Natural killer cell (primary cell): ENCODE measurements at regions not wholly inside any gene's neighbourhood (a gene's known extent, or its start where the extent isn't known, plus 50 kb on each side); places are given as distances from the start of the nearest gene placed in this dataset.

Source experiments
- ATAC-seq, 3 donors: fragments of 150-1000 bp in 2 of 3; fragments of 200-7000 bp in 1 of 3; cut with Tn5 transposase; 1 replicate in 1 of 3; 2 replicates in 2 of 3; pipeline ENCODE4 v1.10.0; 2021; ENCODE audit warnings: mild to moderate bottlenecking in 2 of 3, moderate library complexity in 2 of 3
- DNase-seq, 2 donors: peaks; one replicate each; pipeline versions ENCODE4 v3.0.0 to v3.0.0-alpha.2; 2013 to 2021; ENCODE audit warnings: mixed read lengths in 1 of 2
- H3K27ac ChIP-seq: one replicate; pipeline ENCODE4 v1.5.1; 2013; ENCODE audit warnings: mild to moderate bottlenecking, low read length
- H3K27me3 ChIP-seq: one replicate; pipeline ENCODE4 v1.6.1; 2013; ENCODE audit warnings: low read length; ENCODE audit not compliant: control insufficient read depth, insufficient read depth
- H3K36me3 ChIP-seq: one replicate; pipeline ENCODE4 v1.6.1; 2013; ENCODE audit warnings: low read length; ENCODE audit not compliant: control insufficient read depth, insufficient read depth
- H3K4me1 ChIP-seq: one replicate; pipeline ENCODE4 v1.6.1; 2013; ENCODE audit warnings: low read length; ENCODE audit not compliant: control insufficient read depth, insufficient read depth
- H3K4me3 ChIP-seq: one replicate; pipeline ENCODE4 v1.5.1; 2013; ENCODE audit warnings: low read length
- H3K9me3 ChIP-seq: one replicate; pipeline ENCODE4 v1.6.1; 2013; ENCODE audit warnings: low read length; ENCODE audit not compliant: control insufficient read depth, insufficient read depth
- H3K27ac Mint-ChIP-seq, 2 donors: one replicate each; pipeline ENCODE4 v1.8.0; 2022; ENCODE audit warnings: mild to moderate bottlenecking in 2 of 2, mixed read lengths in 2 of 2, moderate library complexity in 1 of 2
- H3K27me3 Mint-ChIP-seq, 2 donors: one replicate each; pipeline ENCODE4 v1.8.0; 2022; ENCODE audit warnings: low read depth in 2 of 2, mixed read lengths in 2 of 2
- H3K36me3 Mint-ChIP-seq: one replicate; pipeline ENCODE4 v1.8.0; 2022; ENCODE audit warnings: mixed read lengths
- H3K4me1 Mint-ChIP-seq, 2 donors: one replicate each; pipeline ENCODE4 v1.8.0; 2022; ENCODE audit warnings: mixed read lengths in 2 of 2
- H3K4me3 Mint-ChIP-seq: one replicate; pipeline ENCODE4 v1.8.0; 2022; ENCODE audit warnings: mild to moderate bottlenecking, moderate library complexity, mixed read lengths
- H3K9me3 Mint-ChIP-seq, 2 donors: one replicate each; pipeline ENCODE4 v1.8.0; 2022; ENCODE audit warnings: mixed read lengths in 2 of 2
- WGBS: methylation state at CpG from one replicate; pipeline ENCODE4 v1.1.7; 2013; ENCODE audit warnings: missing lambda C conversion rate; ENCODE audit not compliant: insufficient coverage; 5-methylcytosine and 5-hydroxymethylcytosine counted together
- intact Hi-C: fragments of 100-400 bp; cut with micrococcal nuclease; formaldehyde crosslinking; loops from one replicate; pipeline ENCODE4 v1.14.2; 2022
- TF ChIP-seq, protein P1 (sequence below): fragments of 200-600 bp; IDR thresholded peaks from one replicate; pipeline ENCODE4 v1.8.0; 2022; ENCODE audit warnings: antibody characterized with exemption

DNA sequence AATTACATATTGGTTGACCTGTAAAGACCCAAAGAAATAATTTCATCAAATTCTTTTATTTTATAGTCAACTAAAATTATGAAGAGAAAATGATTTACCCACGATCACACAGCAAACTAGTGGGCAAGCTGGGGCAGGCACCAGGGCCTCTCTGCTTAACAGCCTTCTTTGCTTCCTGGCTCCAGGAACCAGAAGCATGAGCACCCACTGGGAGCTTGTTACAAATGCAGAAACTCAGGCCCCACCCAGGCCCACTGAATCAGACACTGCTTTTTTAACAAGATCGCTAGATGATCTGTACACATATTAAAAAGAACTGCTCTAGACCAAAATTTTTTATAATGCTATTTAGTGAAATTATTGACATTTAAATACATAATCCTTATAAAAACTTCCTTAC is 95.0 kb downstream of the GEMIN8 start:
- intact Hi-C loops, result no loop called here
- Mint-ChIP-seq H3K36me3 (no peaks in the 10 kb centered on the region), H3K4me1 (no peaks in the 10 kb centered on the region), H3K27ac (no peak overlapping the region), H3K27me3 (peaks cover 17 to 60% of the 10 kb centered on the region in 2 donors), H3K9me3 (no peaks in the 10 kb centered on the region), H3K4me3 (no peak overlapping the region)
- no peaks in the 10 kb centered on the region for H3K36me3 ChIP-seq
- ATAC-seq, result no peak
- no peak overlapping the region for H3K4me3 ChIP-seq
- TF ChIP-seq, protein P1, sequence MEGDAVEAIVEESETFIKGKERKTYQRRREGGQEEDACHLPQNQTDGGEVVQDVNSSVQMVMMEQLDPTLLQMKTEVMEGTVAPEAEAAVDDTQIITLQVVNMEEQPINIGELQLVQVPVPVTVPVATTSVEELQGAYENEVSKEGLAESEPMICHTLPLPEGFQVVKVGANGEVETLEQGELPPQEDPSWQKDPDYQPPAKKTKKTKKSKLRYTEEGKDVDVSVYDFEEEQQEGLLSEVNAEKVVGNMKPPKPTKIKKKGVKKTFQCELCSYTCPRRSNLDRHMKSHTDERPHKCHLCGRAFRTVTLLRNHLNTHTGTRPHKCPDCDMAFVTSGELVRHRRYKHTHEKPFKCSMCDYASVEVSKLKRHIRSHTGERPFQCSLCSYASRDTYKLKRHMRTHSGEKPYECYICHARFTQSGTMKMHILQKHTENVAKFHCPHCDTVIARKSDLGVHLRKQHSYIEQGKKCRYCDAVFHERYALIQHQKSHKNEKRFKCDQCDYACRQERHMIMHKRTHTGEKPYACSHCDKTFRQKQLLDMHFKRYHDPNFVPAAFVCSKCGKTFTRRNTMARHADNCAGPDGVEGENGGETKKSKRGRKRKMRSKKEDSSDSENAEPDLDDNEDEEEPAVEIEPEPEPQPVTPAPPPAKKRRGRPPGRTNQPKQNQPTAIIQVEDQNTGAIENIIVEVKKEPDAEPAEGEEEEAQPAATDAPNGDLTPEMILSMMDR, result no peak
- peaks cover 9% of the 10 kb centered on the region for H3K4me1 ChIP-seq
- 80% methylated on average over 1 of the region's 2 CpGs for WGBS
- H3K27ac ChIP-seq, result no peak overlapping the region
- H3K27me3 ChIP-seq, result peaks cover 3% of the 10 kb centered on the region
- no peak for DNase-seq
- no peaks in the 10 kb centered on the region for H3K9me3 ChIP-seq

DNA sequence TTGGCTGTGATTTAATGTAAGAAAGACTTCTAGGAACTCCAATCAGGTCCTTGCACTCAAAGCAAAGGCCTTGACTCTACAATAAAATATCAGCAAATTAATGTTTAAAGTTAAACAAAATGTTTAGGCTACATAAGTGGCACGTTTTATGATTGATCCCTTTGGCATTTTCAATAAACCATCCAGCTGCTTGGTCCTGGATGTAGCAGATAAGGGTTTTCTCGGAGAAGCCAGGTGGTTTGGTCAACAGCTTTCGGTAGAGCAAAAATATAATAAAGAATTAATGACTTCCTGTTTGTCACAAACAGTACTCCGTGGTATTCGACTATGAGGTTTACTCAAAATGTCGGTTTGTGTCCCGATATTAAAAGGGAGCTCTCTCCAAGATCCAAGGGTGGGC is 95.8 kb downstream of the GEMIN8 start:
- Histone ChIP-seq H3K9me3 (no peaks in the 10 kb centered on the region), H3K4me1 (peaks cover 8% of the 10 kb centered on the region), H3K27ac (no peak overlapping the region), H3K4me3 (no peak overlapping the region), H3K27me3 (no peaks in the 10 kb centered on the region), H3K36me3 (no peaks in the 10 kb centered on the region)
- H3K4me3 Mint-ChIP-seq, result no peak overlapping the region
- H3K36me3 Mint-ChIP-seq, result no peaks in the 10 kb centered on the region
- ATAC-seq (no peak), DNase-seq (no peak)
- TF ChIP-seq, protein P1, result no peak
- H3K27ac Mint-ChIP-seq, result no peak overlapping the region
- H3K27me3 Mint-ChIP-seq, result peaks cover 16 to 61% of the 10 kb centered on the region in 2 donors
- no peaks in the 10 kb centered on the region for H3K9me3 Mint-ChIP-seq
- WGBS, result 93% methylated on average over 5 of the region's 7 CpGs
- intact Hi-C loops, result no loop called here
- H3K4me1 Mint-ChIP-seq, result no peaks in the 10 kb centered on the region

DNA sequence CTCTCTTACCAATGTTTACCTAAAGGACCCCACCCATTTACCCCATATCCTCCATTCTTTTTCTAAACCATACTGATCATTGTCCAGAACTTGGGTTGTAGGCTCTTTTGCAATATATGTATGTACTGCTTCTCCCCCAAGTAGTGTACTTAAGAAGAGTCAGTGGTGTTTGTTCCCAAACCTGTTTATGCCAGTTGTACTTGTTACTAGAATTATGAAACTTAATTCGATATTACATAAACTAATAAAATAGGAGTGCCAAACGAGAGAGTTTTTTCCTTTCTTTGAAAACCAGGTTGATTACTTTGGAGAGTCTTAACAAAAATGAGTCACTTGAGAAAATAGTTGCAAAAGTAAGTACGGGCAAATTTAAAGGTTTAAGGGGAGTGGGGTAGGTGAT is 96.3 kb downstream of the GEMIN8 start:
- Mint-ChIP-seq H3K9me3 (no peaks in the 10 kb centered on the region), H3K27me3 (peaks cover 18 to 66% of the 10 kb centered on the region in 2 donors), H3K36me3 (no peaks in the 10 kb centered on the region), H3K4me1 (no peaks in the 10 kb centered on the region), H3K27ac (no peak overlapping the region), H3K4me3 (no peak overlapping the region)
- Histone ChIP-seq H3K4me3 (no peak overlapping the region), H3K36me3 (no peaks in the 10 kb centered on the region), H3K27me3 (no peaks in the 10 kb centered on the region), H3K9me3 (no peaks in the 10 kb centered on the region), H3K27ac (no peak overlapping the region), H3K4me1 (peaks cover 6% of the 10 kb centered on the region)
- intact Hi-C loops, result no loop called here
- DNase-seq (no peak), ATAC-seq (no peak)
- WGBS, result 95% methylated on average over 2 of the region's 3 CpGs
- TF ChIP-seq, protein P1, result no peak

DNA sequence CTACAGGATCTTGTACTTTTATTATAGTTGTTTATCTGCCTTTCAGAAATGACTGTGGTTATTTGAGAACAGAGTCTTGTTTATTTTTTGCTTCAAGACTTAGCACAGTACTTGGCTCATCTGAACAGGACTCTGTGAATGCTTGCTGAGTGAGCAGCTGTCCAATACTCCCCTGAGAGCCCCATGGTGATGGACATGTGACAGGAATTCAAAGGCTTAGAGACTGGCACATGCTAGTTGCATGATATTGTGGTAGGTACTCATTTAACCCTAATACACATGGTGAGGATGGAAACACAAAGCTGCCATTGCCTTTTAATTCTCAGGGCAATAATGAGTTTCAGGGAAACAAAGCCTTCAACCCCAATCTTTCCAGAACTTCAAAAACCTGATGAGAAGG is 97.3 kb downstream of the GEMIN8 start:
- TF ChIP-seq, protein P1, result no peak
- no peaks in the 10 kb centered on the region for H3K9me3 ChIP-seq
- no peaks in the 10 kb centered on the region for H3K9me3 Mint-ChIP-seq
- H3K36me3 ChIP-seq, result no peaks in the 10 kb centered on the region
- intact Hi-C loops, result no loop called here
- H3K4me1 Mint-ChIP-seq, result no peaks in the 10 kb centered on the region
- no peak overlapping the region for H3K27ac Mint-ChIP-seq
- no peaks in the 10 kb centered on the region for H3K36me3 Mint-ChIP-seq
- no peaks in the 10 kb centered on the region for H3K4me1 ChIP-seq
- H3K4me3 ChIP-seq, result no peak overlapping the region
- no peak overlapping the region for H3K27ac ChIP-seq
- no peaks in the 10 kb centered on the region for H3K27me3 ChIP-seq
- H3K4me3 Mint-ChIP-seq, result no peak overlapping the region
- DNase-seq (no peak), ATAC-seq (no peak)
- H3K27me3 Mint-ChIP-seq, result peaks cover 14 to 67% of the 10 kb centered on the region in 2 donors
